ENCODE measurements at regions not wholly inside any gene's neighbourhood (a gene's known extent, or its start where the extent isn't known, plus 50 kb on each side); places are given as distances from the start of the nearest gene placed in this dataset.

- TF ChIP-seq CTCF (tag by site-specific recombination; IDR thresholded peaks at IDR 0.05): no peak
- TF ChIP-seq, protein P1, sequence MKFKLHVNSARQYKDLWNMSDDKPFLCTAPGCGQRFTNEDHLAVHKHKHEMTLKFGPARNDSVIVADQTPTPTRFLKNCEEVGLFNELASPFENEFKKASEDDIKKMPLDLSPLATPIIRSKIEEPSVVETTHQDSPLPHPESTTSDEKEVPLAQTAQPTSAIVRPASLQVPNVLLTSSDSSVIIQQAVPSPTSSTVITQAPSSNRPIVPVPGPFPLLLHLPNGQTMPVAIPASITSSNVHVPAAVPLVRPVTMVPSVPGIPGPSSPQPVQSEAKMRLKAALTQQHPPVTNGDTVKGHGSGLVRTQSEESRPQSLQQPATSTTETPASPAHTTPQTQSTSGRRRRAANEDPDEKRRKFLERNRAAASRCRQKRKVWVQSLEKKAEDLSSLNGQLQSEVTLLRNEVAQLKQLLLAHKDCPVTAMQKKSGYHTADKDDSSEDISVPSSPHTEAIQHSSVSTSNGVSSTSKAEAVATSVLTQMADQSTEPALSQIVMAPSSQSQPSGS (tag by site-specific recombination; IDR thresholded peaks at IDR 0.05; ENCODE audit: low read depth): no peak
- no peak for TF ChIP-seq GLI4 (tag by site-specific recombination; IDR thresholded peaks at IDR 0.05)
- TF ChIP-seq ZNF280D (tag by site-specific recombination; IDR thresholded peaks at IDR 0.05): no peak
- TF ChIP-seq ZNF521 (tag by site-specific recombination; IDR thresholded peaks at IDR 0.05): no peak
- no peak for TF ChIP-seq ZNF146 (tag by site-specific recombination; IDR thresholded peaks at IDR 0.05)
- no peak for TF ChIP-seq ZNF768 (tag by site-specific recombination; IDR thresholded peaks at IDR 0.05)
Measured at GRCh38 chr15:50857763-50858162, 50.7 kb upstream of the AP4E1 start.

Data from HEK293 (cell line).